GM18519 (cell line): ENCODE measurements at regions not wholly inside any gene's neighbourhood (a gene's known extent, or its start where the extent isn't known, plus 50 kb on each side); places are given as distances from the start of the nearest gene placed in this dataset.

Experiments used
- ATAC-seq: cut with Tn5 transposase; IDR thresholded peaks from one replicate; pipeline ENCODE4 v1.9.1; 2021; ENCODE audit warnings: mild to moderate bottlenecking, moderate library complexity; ENCODE audit not compliant: unreplicated experiment, low FRiP score

- no peak for ATAC-seq
These were observed 76.7 kb upstream of the MTPN start for GRCh38 chr7:136053689-136054485.

DNA sequence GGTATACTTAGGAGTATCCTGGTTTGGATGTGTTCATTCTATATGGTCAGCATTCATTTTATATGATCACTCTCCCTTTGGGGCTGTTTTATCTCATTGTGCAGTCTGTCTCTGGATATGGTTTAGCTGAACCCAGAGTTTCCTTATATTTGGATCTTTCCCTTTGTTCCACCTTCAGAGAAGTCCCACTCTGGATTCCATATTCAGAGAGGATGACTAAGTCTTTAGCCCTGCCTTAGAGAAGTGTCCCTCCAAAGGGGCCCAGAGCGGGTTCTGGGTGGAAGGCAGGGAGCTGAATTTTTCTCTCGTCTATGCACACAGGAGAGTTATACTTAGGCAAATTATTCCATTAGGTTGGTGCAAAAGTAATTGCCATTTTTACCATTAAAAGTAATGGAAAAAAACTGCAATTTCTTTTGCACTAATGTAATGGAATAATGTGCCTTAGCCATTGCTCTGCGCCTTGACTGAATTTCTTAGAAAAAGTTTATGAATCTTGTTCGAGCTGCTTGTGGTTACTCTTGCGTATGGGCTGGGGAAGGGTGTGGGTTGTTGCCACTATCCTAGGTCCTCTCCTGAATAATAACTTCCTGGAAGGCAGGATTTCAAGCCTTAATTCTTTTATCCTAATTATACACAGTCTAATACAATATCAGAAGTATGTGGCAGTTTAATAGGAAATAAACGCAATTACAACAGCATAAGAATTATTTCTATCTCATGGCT lies 74.2 kb upstream of the MTPN start:
- ATAC-seq = no peak

- no peak for ATAC-seq
These were observed 73.3 kb upstream of the MTPN start for GRCh38 chr7:136050462-136050847.

DNA sequence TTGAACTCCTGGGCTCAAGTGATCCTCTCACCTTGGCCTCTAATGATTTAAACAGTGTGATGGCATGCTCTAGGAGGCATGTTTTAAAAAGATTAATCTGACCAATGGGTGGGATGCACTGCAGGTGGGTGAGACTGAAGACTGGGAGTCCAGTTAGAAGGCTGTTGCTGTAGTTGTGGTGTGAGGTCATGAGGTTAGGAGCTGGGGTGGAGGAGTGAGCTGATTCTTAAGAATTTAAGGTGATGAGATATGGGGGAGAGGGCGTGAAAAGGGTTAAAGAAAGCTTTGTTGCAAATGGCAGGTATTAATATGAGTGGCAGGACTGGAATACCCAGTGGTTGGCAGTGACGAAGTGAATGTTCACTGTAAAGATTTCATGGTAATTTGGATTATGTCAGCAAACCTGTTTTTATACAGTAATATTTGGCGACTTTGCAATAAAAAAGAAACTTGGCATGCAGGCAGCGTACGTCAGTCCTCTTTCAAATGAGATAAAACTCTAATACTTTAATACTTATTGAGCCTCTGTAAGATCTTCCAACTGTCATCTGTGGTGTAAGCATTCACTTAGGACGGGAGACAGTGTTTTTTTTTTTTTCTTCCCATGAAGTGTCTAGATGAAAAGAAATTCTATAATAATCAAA lies 72.8 kb upstream of the MTPN start:
- no peak for ATAC-seq

- no peak for ATAC-seq
These were observed 72.0 kb upstream of the MTPN start for GRCh38 chr7:136049117-136049516.

DNA sequence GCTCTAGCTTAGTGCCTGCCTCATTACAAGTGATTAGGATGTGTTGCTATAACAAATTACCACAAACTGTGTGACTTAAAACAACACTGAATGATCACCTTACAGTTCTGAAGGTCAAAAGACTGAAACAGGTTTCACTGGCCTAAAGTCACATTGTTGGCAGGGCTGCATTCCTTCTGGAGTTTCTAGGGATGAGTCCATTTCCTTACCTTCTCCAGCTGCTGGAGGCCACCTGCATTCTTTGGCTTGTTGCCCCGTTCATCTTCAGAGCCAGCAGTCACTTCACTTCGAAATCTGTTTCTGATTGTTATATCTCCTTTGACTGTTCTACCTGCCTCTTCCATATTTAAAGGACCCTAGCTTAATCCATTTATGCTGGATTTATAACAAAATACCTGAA lies 69.4 kb upstream of the MTPN start:
- no peak for ATAC-seq

DNA sequence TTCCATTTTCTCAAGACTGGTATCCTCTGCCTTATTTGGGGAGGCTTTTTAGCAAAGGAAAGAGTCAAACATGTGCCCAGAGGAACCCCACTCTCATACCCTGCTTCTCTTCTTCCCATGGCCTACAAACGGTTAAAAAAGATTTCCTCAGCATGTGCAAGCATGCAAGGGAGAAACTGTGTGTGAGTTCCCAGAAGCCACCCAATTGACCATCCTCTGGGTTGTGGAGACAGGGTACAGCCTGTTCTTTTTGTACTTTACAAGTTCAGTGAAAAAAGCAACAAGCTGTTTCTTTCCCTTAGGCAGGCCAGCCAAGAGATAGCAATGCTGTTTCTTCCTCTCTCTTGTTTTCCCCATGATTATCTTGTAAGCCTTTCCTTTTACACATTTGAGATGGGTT lies 68.8 kb upstream of the MTPN start:
- no peak for ATAC-seq

DNA sequence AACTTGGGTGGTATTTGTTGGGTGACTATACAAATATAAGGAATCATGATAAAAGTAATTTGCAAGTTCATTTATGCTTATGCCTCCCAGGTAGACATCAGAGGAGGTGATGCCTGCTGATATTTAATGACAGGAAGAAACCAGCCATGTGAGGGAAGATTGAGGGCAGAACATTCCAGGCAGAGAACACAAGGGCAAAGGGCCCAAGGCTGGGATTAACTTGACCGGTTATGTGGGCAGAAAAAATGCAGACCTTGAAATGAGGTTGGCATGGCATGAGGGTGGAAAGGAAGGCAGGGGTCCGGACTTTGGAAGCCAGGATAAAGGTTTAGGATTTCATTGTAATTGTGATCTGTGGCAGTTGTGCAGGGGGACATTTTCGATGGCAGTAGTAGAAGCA lies 68.0 kb upstream of the MTPN start:
- ATAC-seq = no peak

- no peak for ATAC-seq
These were observed 62.6 kb upstream of the MTPN start for GRCh38 chr7:136039577-136040345.

- ATAC-seq = no peak
These were observed 59.2 kb upstream of the MTPN start for GRCh38 chr7:136036336-136036735.

GRCh38 chr7:136034132-136034531 lies 57.0 kb upstream of the MTPN start:
- ATAC-seq = no peak

DNA sequence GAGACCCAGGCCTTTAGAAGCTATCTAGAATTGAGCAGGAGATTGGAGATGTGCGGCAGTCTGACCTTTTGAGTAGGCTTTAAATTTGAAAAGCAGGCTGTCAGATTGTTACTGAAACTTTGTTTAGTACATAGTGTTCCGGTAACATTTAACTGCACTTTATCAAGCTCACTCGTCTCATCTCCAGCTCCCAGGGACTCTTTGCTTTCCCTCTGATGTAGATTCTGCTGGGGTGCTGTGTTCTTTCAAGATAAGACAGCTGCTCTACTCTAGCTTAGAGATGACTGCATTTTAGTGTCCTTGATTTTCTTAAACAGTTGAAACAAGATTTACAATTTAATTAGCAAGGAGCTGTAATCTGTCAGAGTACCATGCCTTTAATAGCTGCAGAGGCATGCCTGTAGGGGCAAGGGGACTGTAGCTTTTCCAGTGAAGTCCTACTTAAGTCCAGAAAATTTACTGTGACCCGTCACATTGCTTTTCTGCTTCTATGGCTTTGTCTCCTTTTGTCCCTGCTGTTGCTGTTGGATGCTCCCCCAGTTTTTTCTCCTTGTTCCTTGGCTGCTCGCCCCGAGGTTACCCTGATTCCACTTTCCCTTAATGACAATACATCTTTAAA lies 56.4 kb upstream of the MTPN start:
- ATAC-seq = no peak

- peak; percentile 83 for ATAC-seq
These were observed 53.7 kb upstream of the MTPN start for GRCh38 chr7:136030867-136031318.

- ATAC-seq = no peak
These were observed 53.2 kb upstream of the MTPN start for GRCh38 chr7:136030330-136030729.

- ATAC-seq = no peak
These were observed 50.0 kb upstream of the MTPN start for GRCh38 chr7:136027160-136027559.
